ENCODE measurements at regions not wholly inside any gene's neighbourhood (a gene's known extent, or its start where the extent isn't known, plus 50 kb on each side); places are given as distances from the start of the nearest gene placed in this dataset.

DNA sequence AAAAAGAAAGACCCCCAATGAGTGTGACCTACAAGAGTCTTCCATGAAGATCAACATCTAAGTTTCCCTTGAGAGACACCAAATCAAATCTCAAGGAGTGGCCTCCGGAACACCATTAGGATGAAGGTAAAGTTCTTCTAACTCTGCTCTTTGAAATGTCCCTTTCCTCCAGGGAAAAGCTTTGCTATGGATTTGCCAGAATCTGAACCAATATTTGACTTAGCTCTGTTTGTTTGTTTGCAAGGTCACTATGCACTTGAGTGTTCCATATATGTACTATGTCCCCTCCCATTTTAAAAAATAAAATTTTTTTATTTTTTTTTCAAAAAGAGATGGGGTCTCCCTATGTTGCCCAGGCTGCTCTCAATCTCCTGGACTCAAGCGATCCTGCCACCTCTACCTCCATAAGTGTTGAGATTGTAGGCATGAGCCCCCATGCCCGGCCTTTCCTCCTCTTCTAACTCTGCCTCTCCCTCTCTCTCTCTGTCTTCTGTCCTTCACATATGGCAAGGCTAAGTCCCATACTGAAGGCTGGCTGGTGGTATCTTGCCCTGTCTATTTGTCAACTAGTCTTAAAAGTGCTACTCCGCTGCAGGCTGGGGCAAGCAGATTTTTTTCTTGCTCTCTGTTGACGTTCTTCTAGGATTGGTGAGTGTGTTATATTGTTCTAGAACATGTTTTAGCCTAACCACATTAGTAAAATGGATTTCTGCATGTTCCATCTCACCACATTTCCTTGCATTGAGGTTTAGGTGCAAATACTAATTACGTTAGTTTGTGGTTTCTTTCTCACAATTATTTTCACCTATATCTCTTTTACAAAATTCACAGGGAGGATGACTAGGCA is 276.7 kb upstream of the DYNLRB2 start:
- Histone ChIP-seq H3K27ac (ENCODE audit: low read depth in 1 of 3, low read length in 2 of 3) (no peak overlapping the region), H3K4me1 (ENCODE audit: control insufficient read depth in 3 of 3, insufficient read depth in 2 of 3, low read depth in 1 of 3, low read length in 2 of 3) (peaks cover 10 to 34% (median 11%) of the 10 kb centered on the region in 3 donors), H3K4me3 (ENCODE audit: low read depth in 1 of 3, low read length in 3 of 3) (no peak overlapping the region), H3K36me3 (ENCODE audit: control insufficient read depth in 3 of 3, insufficient read depth in 2 of 3, low read depth in 1 of 3, low read length in 3 of 3) (no peaks in the 10 kb centered on the region), H3K9me3 (ENCODE audit: control insufficient read depth in 2 of 2, insufficient read depth in 1 of 2, low read depth in 1 of 2, low read length in 1 of 2) (no peaks in the 10 kb centered on the region), H3K27me3 (ENCODE audit: control insufficient read depth in 3 of 3, insufficient read depth in 3 of 3, low read length in 3 of 3) (peaks cover 0 to 2% (median 0%) of the 10 kb centered on the region in 3 donors)
- WGBS, 3 donors, result 86 to 92% (median 89%) methylated on average over 6 of the region's 6 CpGs
- DNase-seq (no peak), FAIRE-seq (no peak)

DNA sequence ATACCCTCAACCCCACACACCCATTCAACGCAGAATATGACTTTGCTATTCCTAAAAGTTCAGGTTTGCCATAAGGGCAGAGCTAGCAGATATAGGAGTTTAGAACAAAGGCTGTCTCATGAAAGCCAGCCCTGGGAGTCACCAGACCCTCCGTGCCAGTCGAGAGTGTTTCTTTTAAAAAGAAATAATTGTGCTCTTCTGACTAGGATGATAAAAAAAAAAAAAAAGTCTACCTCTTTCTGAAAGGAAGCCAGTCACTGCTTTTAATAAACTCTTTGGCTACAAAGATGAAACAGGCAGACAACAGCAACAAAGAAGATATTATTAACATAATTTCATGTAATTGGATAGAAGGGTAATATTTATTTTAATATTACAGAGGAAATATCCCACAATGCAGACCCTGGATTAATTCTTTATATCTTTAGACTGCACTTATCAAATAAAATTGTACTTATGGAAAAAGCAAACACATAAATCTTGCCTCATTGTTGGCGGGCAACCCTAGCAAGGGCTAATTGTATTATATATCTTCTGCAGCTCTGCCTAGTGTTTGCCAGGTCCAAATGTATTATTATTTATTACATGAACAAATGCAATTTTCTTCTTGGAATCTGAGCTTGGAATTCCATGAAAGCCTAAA is 277.5 kb upstream of the DYNLRB2 start:
- Histone ChIP-seq H3K27ac (ENCODE audit: low read depth in 1 of 3, low read length in 2 of 3) (no peak overlapping the region), H3K4me1 (ENCODE audit: control insufficient read depth in 3 of 3, insufficient read depth in 2 of 3, low read depth in 1 of 3, low read length in 2 of 3) (peaks cover 10 to 34% (median 11%) of the 10 kb centered on the region in 3 donors), H3K27me3 (ENCODE audit: control insufficient read depth in 3 of 3, insufficient read depth in 3 of 3, low read length in 3 of 3) (peaks cover 0 to 2% (median 0%) of the 10 kb centered on the region in 3 donors), H3K36me3 (ENCODE audit: control insufficient read depth in 3 of 3, insufficient read depth in 2 of 3, low read depth in 1 of 3, low read length in 3 of 3) (no peaks in the 10 kb centered on the region), H3K9me3 (ENCODE audit: control insufficient read depth in 2 of 2, insufficient read depth in 1 of 2, low read depth in 1 of 2, low read length in 1 of 2) (no peaks in the 10 kb centered on the region), H3K4me3 (ENCODE audit: low read depth in 1 of 3, low read length in 3 of 3) (no peak overlapping the region)
- DNase-seq (no peak), FAIRE-seq (no peak)
- WGBS, 3 donors, result 82 to 87% (median 86%) methylated on average over 4 of the region's 4 CpGs

DNA sequence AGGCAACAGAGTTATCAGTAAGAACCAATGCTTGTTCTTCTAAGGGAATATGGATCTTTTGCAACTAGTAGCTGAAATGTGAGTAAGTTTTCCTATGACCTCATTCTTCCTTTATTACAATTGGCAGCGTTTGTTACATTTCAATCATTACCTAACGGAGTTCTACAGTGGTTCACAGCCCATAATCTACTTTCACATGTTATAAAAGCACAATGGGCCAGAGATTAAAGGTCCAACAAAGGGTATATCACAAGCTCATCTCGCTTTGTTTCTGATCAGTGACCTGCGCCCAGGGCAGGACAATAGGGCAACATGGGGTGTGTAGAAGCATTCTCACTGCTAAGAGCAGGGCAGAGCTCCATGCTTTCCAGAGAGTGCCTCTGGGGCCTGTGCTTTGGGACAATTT is 279.9 kb upstream of the DYNLRB2 start:
- 12 to 59% (median 38%) methylated on average over 4 of the region's 4 CpGs for WGBS, 3 donors
- Histone ChIP-seq H3K27ac (ENCODE audit: low read depth in 1 of 3, low read length in 2 of 3) (no peak overlapping the region), H3K4me1 (ENCODE audit: control insufficient read depth in 3 of 3, insufficient read depth in 2 of 3, low read depth in 1 of 3, low read length in 2 of 3) (peaks cover 2 to 25% (median 6%) of the 10 kb centered on the region in 3 donors), H3K4me3 (ENCODE audit: low read depth in 1 of 3, low read length in 3 of 3) (no peak overlapping the region), H3K36me3 (ENCODE audit: control insufficient read depth in 3 of 3, insufficient read depth in 2 of 3, low read depth in 1 of 3, low read length in 3 of 3) (no peaks in the 10 kb centered on the region), H3K9me3 (ENCODE audit: control insufficient read depth in 2 of 2, insufficient read depth in 1 of 2, low read depth in 1 of 2, low read length in 1 of 2) (no peaks in the 10 kb centered on the region), H3K27me3 (ENCODE audit: control insufficient read depth in 3 of 3, insufficient read depth in 3 of 3, low read length in 3 of 3) (peaks cover 0 to 2% (median 0%) of the 10 kb centered on the region in 3 donors)
- DNase-seq (peak; percentile 84 to 90), FAIRE-seq (peak; percentile 53)

DNA sequence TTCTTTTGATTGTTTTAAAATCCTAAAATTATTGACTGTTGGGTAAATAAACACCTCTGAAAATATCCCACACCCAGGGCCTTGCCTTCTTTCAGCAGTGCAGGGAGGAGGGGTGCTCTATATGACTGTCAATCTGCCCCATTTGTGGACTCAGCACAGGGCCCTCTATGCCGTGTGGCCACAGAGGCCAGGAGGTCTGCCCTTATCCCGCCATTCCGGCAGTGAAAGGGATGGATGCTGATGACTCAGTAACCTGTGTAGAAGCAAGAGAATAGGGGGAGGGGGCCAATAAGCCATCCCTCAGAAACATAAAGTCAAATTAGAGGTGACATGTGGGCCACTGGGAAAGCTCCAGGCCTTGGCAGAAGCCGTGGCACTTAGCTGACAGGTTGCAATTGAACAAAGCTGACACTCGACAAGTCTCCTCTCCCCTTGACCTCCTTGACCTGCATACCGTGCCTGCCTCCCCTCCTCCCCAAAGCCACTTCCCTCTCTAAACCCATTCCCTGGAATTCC is 281.4 kb upstream of the DYNLRB2 start:
- Histone ChIP-seq H3K36me3 (ENCODE audit: control insufficient read depth in 3 of 3, insufficient read depth in 2 of 3, low read depth in 1 of 3, low read length in 3 of 3) (no peaks in the 10 kb centered on the region), H3K27me3 (ENCODE audit: control insufficient read depth in 3 of 3, insufficient read depth in 3 of 3, low read length in 3 of 3) (peaks cover 0 to 2% (median 0%) of the 10 kb centered on the region in 3 donors), H3K4me3 (ENCODE audit: low read depth in 1 of 3, low read length in 3 of 3) (no peak overlapping the region), H3K27ac (ENCODE audit: low read depth in 1 of 3, low read length in 2 of 3) (no peak overlapping the region), H3K9me3 (ENCODE audit: control insufficient read depth in 2 of 2, insufficient read depth in 1 of 2, low read depth in 1 of 2, low read length in 1 of 2) (no peaks in the 10 kb centered on the region), H3K4me1 (ENCODE audit: control insufficient read depth in 3 of 3, insufficient read depth in 2 of 3, low read depth in 1 of 3, low read length in 2 of 3) (peaks cover 2 to 15% (median 2%) of the 10 kb centered on the region in 3 donors)
- DNase-seq (no peak), FAIRE-seq (no peak)
- 81 to 97% (median 88%) methylated on average over 6 of the region's 6 CpGs for WGBS, 3 donors

DNA sequence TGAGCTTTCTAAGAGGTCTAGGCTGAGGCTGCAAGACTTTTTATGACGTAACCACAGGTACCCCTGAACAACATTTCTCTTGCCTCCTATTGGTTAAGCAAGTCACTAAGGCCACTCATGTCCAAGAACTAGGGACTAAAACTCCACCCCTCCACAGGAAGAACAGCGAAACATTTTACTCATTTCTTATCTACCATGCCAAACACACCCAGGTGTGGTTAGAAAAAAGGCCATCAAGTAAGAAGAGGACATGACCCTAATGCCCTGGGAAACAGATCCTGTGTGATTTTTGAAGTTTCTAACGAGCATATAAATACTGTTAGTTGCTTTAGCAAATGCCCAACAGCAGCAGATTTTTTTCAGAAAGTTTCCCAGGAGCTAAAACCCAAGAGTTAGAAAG is 282.4 kb upstream of the DYNLRB2 start:
- H3K27me3 ChIP-seq (ENCODE audit: control insufficient read depth in 3 of 3, insufficient read depth in 3 of 3, low read length in 3 of 3), result no peaks in the 10 kb centered on the region
- H3K27ac ChIP-seq (ENCODE audit: low read depth in 1 of 3, low read length in 2 of 3), result no peak overlapping the region
- H3K36me3 ChIP-seq (ENCODE audit: control insufficient read depth in 3 of 3, insufficient read depth in 2 of 3, low read depth in 1 of 3, low read length in 3 of 3), result no peaks in the 10 kb centered on the region
- no peak overlapping the region for H3K4me3 ChIP-seq (ENCODE audit: low read depth in 1 of 3, low read length in 3 of 3)
- no peaks in the 10 kb centered on the region for H3K9me3 ChIP-seq (ENCODE audit: control insufficient read depth in 2 of 2, insufficient read depth in 1 of 2, low read depth in 1 of 2, low read length in 1 of 2)
- peaks cover 2 to 15% (median 2%) of the 10 kb centered on the region in 3 donors for H3K4me1 ChIP-seq (ENCODE audit: control insufficient read depth in 3 of 3, insufficient read depth in 2 of 3, low read depth in 1 of 3, low read length in 2 of 3)
- no peak for FAIRE-seq
- DNase-seq, result peak in 1 of 2 donors; percentile 66
- 39 to 67% (median 49%) methylated on average over 3 of the region's 3 CpGs for WGBS, 3 donors

DNA sequence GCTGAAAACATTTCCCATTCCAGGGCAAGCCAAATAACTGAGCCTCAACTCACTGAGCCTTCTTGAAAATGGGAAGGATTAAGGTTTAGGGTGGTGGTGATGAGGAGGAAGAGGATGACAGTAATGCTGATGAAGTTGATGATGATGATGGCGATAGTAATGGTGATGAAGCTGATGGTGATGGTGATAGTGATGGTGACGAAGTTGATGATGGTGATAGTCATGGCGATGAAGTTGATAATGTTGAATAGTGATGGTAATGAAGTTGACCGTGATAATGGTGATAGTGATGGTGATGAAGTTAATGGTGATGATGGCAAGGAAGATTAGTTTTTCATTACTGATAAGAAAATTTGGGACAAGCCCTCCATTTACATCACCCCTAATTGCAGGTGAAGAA is 285.8 kb upstream of the DYNLRB2 start:
- Histone ChIP-seq H3K36me3 (ENCODE audit: control insufficient read depth in 3 of 3, insufficient read depth in 2 of 3, low read depth in 1 of 3, low read length in 3 of 3) (no peaks in the 10 kb centered on the region), H3K4me3 (ENCODE audit: low read depth in 1 of 3, low read length in 3 of 3) (no peak overlapping the region), H3K9me3 (ENCODE audit: control insufficient read depth in 2 of 2, insufficient read depth in 1 of 2, low read depth in 1 of 2, low read length in 1 of 2) (no peaks in the 10 kb centered on the region), H3K4me1 (ENCODE audit: control insufficient read depth in 3 of 3, insufficient read depth in 2 of 3, low read depth in 1 of 3, low read length in 2 of 3) (peaks cover 0 to under 1% (median 0%) of the 10 kb centered on the region in 3 donors), H3K27me3 (ENCODE audit: control insufficient read depth in 3 of 3, insufficient read depth in 3 of 3, low read length in 3 of 3) (no peaks in the 10 kb centered on the region), H3K27ac (ENCODE audit: low read depth in 1 of 3, low read length in 2 of 3) (no peak overlapping the region)
- 91 to 95% (median 92%) methylated on average over 4 of the region's 4 CpGs for WGBS, 3 donors
- DNase-seq, result no peak
- FAIRE-seq, result no peak

DNA sequence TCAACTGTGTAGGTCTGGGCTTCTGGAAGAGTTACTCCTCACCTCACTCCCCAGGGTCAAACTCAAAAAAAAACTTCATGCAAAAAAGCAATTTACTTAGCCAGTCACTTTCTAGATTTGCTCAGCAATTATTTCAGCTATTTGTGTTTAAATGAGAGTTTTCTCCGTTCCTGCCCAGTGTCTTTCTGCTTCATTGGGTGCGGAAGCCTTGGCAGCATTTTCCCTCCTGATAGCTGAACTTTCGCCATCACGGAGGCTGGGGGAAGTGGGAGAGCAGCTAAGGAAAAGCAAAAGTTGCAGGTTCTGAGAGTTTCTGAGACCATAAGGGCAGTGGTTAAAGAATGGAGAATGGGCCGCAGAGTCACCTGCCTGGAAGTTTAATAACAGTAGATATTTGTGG is 287.1 kb upstream of the DYNLRB2 start:
- FAIRE-seq (no peak), DNase-seq (no peak)
- Histone ChIP-seq H3K4me3 (ENCODE audit: low read depth in 1 of 3, low read length in 3 of 3) (no peak overlapping the region), H3K36me3 (ENCODE audit: control insufficient read depth in 3 of 3, insufficient read depth in 2 of 3, low read depth in 1 of 3, low read length in 3 of 3) (no peaks in the 10 kb centered on the region), H3K9me3 (ENCODE audit: control insufficient read depth in 2 of 2, insufficient read depth in 1 of 2, low read depth in 1 of 2, low read length in 1 of 2) (no peaks in the 10 kb centered on the region), H3K27me3 (ENCODE audit: control insufficient read depth in 3 of 3, insufficient read depth in 3 of 3, low read length in 3 of 3) (no peaks in the 10 kb centered on the region), H3K4me1 (ENCODE audit: control insufficient read depth in 3 of 3, insufficient read depth in 2 of 3, low read depth in 1 of 3, low read length in 2 of 3) (no peaks in the 10 kb centered on the region), H3K27ac (ENCODE audit: low read depth in 1 of 3, low read length in 2 of 3) (no peak overlapping the region)
- WGBS, 3 donors, result 92 to 96% (median 92%) methylated on average over 5 of the region's 5 CpGs

DNA sequence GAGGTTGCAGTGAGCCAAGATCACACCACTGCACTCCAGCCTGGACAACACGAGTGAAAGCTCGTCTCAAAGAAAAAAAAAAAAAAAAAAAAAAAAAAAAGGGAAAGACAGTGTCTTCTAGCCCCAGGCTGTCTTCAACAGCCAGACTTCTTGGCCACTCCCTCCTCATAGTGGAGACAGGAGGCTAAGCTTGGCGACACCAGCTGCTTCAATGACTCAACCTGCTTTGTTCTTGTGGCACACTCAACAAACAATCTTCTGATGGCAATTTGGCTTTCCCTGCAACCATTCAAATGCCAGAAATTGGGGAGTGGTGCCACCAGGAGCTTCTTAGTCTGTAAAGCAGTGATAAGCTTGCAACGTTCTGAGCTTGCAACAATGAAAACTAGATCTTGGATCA is 290.4 kb upstream of the DYNLRB2 start:
- no peak overlapping the region for H3K27ac ChIP-seq (ENCODE audit: low read depth in 1 of 3, low read length in 2 of 3)
- no peak for DNase-seq
- H3K4me1 ChIP-seq (ENCODE audit: control insufficient read depth in 3 of 3, insufficient read depth in 2 of 3, low read depth in 1 of 3, low read length in 2 of 3), result no peaks in the 10 kb centered on the region
- H3K4me3 ChIP-seq (ENCODE audit: low read depth in 1 of 3, low read length in 3 of 3), result no peak overlapping the region
- FAIRE-seq, result no peak
- no peaks in the 10 kb centered on the region for H3K36me3 ChIP-seq (ENCODE audit: control insufficient read depth in 3 of 3, insufficient read depth in 2 of 3, low read depth in 1 of 3, low read length in 3 of 3)
- no peaks in the 10 kb centered on the region for H3K9me3 ChIP-seq (ENCODE audit: control insufficient read depth in 2 of 2, insufficient read depth in 1 of 2, low read depth in 1 of 2, low read length in 1 of 2)
- WGBS, 3 donors, result 77 to 84% (median 77%) methylated on average over 4 of the region's 4 CpGs
- H3K27me3 ChIP-seq (ENCODE audit: control insufficient read depth in 3 of 3, insufficient read depth in 3 of 3, low read length in 3 of 3), result no peaks in the 10 kb centered on the region

Measured in small intestine (tissue), 7 donors.